GM10248 (cell line): ENCODE measurements at regions not wholly inside any gene's neighbourhood (a gene's known extent, or its start where the extent isn't known, plus 50 kb on each side); places are given as distances from the start of the nearest gene placed in this dataset.

Experiments
- CTCF ChIA-PET: fragments of 300-600 bp; sonication (Branson Sonifier 250); formaldehyde crosslinking; extraction: SDS; loops from one replicate; lab custom pipeline; 2021; ENCODE audit warnings: antibody characterized with exemption; lab: Yijun Ruan, JAX
- POLR2A ChIA-PET: fragments of 350-650 bp; sonication (Branson Sonifier 250); formaldehyde crosslinking; extraction: SDS; loops from one replicate; lab custom pipeline; 2020; ENCODE audit warnings: antibody characterized with exemption; lab: Yijun Ruan, JAX
- DNase-seq: peaks from one replicate; pipeline ENCODE4 v3.0.0; 2012; ENCODE audit errors: extremely low spot score
- TF ChIP-seq, protein P1 (sequence below): IDR thresholded peaks from 2 replicates; pipeline ENCODE4 v1.5.1; 2012; ENCODE audit warnings: mild to moderate bottlenecking, low read depth; ENCODE audit errors: extremely low read depth, missing control alignments, control extremely low read depth

DNA sequence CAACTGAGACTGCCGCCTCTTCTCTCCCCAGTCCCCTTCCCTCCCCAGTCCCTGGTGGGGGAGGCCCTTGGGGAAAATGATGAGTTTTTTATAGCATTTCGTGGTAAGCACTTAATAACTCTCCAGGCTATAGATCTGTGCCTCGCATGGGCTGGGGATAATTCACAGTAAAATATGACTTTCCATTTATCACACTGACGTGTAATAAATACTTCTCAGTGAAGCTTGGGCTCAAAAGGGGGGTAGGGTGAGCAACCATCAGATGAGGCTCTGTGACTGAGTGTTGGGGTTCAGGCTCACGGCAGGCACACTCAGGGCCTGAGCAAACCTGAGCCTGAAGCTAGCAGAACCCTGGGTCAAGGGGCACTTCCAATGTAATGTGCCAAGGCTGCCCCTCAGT is 101.6 kb downstream of the CCT6B start:
- TF ChIP-seq, protein P1, sequence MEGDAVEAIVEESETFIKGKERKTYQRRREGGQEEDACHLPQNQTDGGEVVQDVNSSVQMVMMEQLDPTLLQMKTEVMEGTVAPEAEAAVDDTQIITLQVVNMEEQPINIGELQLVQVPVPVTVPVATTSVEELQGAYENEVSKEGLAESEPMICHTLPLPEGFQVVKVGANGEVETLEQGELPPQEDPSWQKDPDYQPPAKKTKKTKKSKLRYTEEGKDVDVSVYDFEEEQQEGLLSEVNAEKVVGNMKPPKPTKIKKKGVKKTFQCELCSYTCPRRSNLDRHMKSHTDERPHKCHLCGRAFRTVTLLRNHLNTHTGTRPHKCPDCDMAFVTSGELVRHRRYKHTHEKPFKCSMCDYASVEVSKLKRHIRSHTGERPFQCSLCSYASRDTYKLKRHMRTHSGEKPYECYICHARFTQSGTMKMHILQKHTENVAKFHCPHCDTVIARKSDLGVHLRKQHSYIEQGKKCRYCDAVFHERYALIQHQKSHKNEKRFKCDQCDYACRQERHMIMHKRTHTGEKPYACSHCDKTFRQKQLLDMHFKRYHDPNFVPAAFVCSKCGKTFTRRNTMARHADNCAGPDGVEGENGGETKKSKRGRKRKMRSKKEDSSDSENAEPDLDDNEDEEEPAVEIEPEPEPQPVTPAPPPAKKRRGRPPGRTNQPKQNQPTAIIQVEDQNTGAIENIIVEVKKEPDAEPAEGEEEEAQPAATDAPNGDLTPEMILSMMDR = no peak
- DNase-seq = no peak
- ChIA-PET POLR2A (no interaction called here), CTCF (interaction anchor here (1.2 kb wide), 1 partner anchor 16 kb away, joined by 3 read pairs; no protein-coding TSS in a partner anchor)

GRCh38 chr17:34858591-34859565 is 102.4 kb downstream of the CCT6B start:
- TF ChIP-seq, protein P1 = no peak
- DNase-seq = no peak
- CTCF ChIA-PET = no interaction called here
- POLR2A ChIA-PET = no interaction called here

DNA sequence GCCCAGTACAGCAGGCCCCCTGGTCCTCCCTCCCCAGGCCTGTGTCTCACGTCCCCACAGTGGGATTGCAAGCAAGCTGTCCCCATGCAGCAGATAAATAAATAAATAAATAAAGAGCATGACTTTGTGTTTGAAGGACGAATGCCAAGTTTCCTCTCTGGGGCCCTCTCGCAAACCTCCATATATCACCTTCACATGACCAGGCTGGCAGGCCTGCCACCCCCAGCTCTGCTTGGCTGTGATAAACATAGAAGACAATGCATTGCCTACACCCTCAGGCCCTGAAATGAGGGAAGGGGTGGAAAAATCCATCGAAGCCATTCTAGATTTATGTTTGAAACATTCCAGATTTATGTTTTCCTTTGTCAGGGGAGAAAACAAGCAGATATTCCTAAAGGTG is 107.3 kb downstream of the CCT6B start:
- ChIA-PET CTCF (interaction anchor here (1.2 kb wide), 1 partner anchor 12 kb away, joined by 4 read pairs; no protein-coding TSS in a partner anchor), POLR2A (no interaction called here)
- no peak for DNase-seq
- TF ChIP-seq, protein P1 = no peak

DNA sequence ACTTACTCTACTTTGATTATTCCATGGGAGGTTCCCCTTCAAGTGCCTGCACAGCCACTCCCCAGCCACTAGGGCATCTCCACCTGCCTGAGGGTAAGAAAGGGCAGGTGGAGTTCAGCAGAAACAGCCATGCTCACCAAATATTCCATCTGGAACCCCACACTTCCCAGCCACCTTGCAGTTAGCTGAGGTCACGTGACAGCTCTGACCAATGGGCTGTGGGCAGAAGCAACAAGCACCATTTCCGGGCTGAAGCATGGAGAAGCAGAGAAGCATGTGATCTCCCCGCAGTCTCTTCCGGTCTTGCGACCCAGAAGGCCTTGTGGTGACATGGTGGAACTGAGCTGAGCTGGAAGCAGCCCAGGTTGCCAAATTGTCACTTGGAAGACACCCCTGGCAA is 108.6 kb downstream of the CCT6B start:
- no peak for DNase-seq
- TF ChIP-seq, protein P1 = no peak
- CTCF ChIA-PET = no interaction called here
- POLR2A ChIA-PET = no interaction called here

DNA sequence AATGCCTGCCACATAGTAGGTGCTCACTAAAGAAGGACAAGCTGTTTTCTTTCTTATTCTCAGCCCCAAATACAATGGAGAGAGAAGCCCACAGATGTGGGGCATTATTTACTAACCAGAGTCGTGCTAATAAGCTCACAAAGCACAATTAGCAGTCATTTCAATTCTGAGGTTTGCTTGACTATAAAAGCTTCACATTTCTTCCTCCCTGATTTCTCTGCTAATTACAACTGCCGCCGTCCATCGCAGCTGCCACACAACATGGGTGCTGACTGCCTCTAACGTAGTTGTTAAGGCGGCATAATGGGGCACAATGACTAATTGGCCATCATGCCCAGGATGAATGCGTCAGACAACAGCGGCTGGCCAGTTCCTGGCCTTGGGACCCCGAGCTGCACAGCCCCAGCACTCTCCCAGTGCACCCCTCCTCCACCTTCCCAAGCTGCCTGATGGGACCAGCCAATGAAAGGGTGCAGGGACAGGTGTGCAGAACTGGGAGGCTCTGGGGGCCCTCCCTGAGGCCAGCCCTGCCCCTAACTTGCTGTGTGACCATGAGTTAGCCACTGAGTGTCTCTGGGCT is 109.2 kb downstream of the CCT6B start:
- POLR2A ChIA-PET = no interaction called here

DNA sequence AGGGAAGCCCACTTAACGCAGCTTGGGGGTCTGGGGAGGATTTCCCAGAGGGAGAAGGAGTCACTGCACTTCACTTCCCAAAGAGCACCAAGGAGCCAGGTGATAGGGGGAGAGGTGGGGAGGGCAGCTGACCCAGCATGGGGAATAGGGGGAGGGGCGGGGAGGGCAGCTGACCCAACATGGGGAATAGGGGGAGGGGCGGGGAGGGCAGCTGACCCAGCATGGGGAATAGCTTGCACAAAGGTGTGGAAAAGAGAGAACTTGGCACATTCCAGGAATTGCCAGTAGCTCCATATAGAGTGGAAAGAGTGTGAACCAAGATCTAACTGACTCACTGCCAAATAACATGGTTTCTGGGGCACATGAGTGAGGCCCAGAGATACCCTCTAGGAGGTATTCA is 110.3 kb downstream of the CCT6B start:
- POLR2A ChIA-PET = no interaction called here
- TF ChIP-seq, protein P1 = no peak
- DNase-seq = no peak
- CTCF ChIA-PET = no interaction called here

More for the DNA sequence above, 109.2 kb downstream of the CCT6B start:
- TF ChIP-seq, protein P1 = no peak
- DNase-seq = no peak
- CTCF ChIA-PET = no interaction called here
